Activated naive CD4-positive, alpha-beta T cell treated with anti-CD3 and anti-CD28 coated beads for 36 hours (primary cell): ENCODE measurements at regions not wholly inside any gene's neighbourhood (a gene's known extent, or its start where the extent isn't known, plus 50 kb on each side); places are given as distances from the start of the nearest gene placed in this dataset.

Experiments
- CTCF ChIA-PET: fragments of 350-600 bp; sonication (Branson Sonifier 250); formaldehyde crosslinking; loops from one replicate; lab custom pipeline; 2021; ENCODE audit warnings: antibody characterized with exemption; lab: Charles Lee
- DNase-seq: peaks from one replicate; pipeline ENCODE4 v3.0.0-alpha.2; 2020
- H3K27ac Mint-ChIP-seq: one replicate; pipeline ENCODE4 v1.8.0; 2021; ENCODE audit warnings: mild to moderate bottlenecking, mixed read lengths
- H3K27me3 Mint-ChIP-seq: one replicate; pipeline ENCODE4 v1.8.0; 2021; ENCODE audit warnings: low read depth, mixed read lengths
- H3K36me3 Mint-ChIP-seq: one replicate; pipeline ENCODE4 v1.8.0; 2021; ENCODE audit warnings: low read depth, mixed read lengths
- H3K4me1 Mint-ChIP-seq: one replicate; pipeline ENCODE4 v1.8.0; 2021; ENCODE audit warnings: low read depth, mixed read lengths
- H3K4me3 Mint-ChIP-seq: one replicate; pipeline ENCODE4 v1.8.0; 2021; ENCODE audit warnings: mild to moderate bottlenecking, moderate library complexity, mixed read lengths
- H3K9me3 Mint-ChIP-seq: one replicate; pipeline ENCODE4 v1.8.0; 2021; ENCODE audit warnings: mixed read lengths
- intact Hi-C: fragments of 100-400 bp; cut with micrococcal nuclease; formaldehyde crosslinking; loops from one replicate; pipeline ENCODE4 v1.15.1; 2023

- Mint-ChIP-seq H3K4me3 (no peak overlapping the region), H3K27ac (no peak overlapping the region), H3K36me3 (peaks cover 4% of the 10 kb centered on the region), H3K4me1 (no peaks in the 10 kb centered on the region), H3K9me3 (peaks cover 18% of the 10 kb centered on the region), H3K27me3 (peaks cover 2% of the 10 kb centered on the region)
- no peak for DNase-seq
- intact Hi-C loops, result no loop called here
- CTCF ChIA-PET, result no interaction called here
These were observed 94.7 kb upstream of the C1orf21 start for GRCh38 chr1:184292101-184292500.

GRCh38 chr1:184294101-184294500, 92.7 kb upstream of the C1orf21 start:
- intact Hi-C loops, result no loop called here
- no peak overlapping the region for H3K4me3 Mint-ChIP-seq
- H3K36me3 Mint-ChIP-seq, result peaks cover 4% of the 10 kb centered on the region
- no peak for DNase-seq
- CTCF ChIA-PET, result no interaction called here
- H3K4me1 Mint-ChIP-seq, result no peaks in the 10 kb centered on the region
- no peak overlapping the region for H3K27ac Mint-ChIP-seq
- peaks cover 18% of the 10 kb centered on the region for H3K9me3 Mint-ChIP-seq
- H3K27me3 Mint-ChIP-seq, result peaks cover 12% of the 10 kb centered on the region

- CTCF ChIA-PET, result no interaction called here
- no peak for DNase-seq
- H3K4me3 Mint-ChIP-seq, result no peak overlapping the region
- H3K27ac Mint-ChIP-seq, result no peak overlapping the region
- peaks cover 12% of the 10 kb centered on the region for H3K27me3 Mint-ChIP-seq
- intact Hi-C loops, result no loop called here
- no peaks in the 10 kb centered on the region for H3K4me1 Mint-ChIP-seq
- no peaks in the 10 kb centered on the region for H3K36me3 Mint-ChIP-seq
- H3K9me3 Mint-ChIP-seq, result peaks cover 3% of the 10 kb centered on the region
These were observed 90.2 kb upstream of the C1orf21 start for GRCh38 chr1:184296466-184297243.

GRCh38 chr1:184297244-184297750, 89.5 kb upstream of the C1orf21 start:
- intact Hi-C loops, result no loop called here
- CTCF ChIA-PET, result no interaction called here
- no peaks in the 10 kb centered on the region for H3K9me3 Mint-ChIP-seq
- H3K4me3 Mint-ChIP-seq, result no peak overlapping the region
- no peaks in the 10 kb centered on the region for H3K36me3 Mint-ChIP-seq
- H3K27ac Mint-ChIP-seq, result no peak overlapping the region
- no peak for DNase-seq
- H3K4me1 Mint-ChIP-seq, result no peaks in the 10 kb centered on the region
- peaks cover 12% of the 10 kb centered on the region for H3K27me3 Mint-ChIP-seq

GRCh38 chr1:184298440-184299405, 88.1 kb upstream of the C1orf21 start:
- Mint-ChIP-seq H3K27ac (no peak overlapping the region), H3K27me3 (peaks cover 12% of the 10 kb centered on the region), H3K36me3 (no peaks in the 10 kb centered on the region), H3K4me1 (no peaks in the 10 kb centered on the region), H3K9me3 (peaks cover 3% of the 10 kb centered on the region), H3K4me3 (no peak overlapping the region)
- DNase-seq, result no peak
- CTCF ChIA-PET, result no interaction called here
- intact Hi-C loops, result no loop called here

GRCh38 chr1:184299406-184299790, 87.4 kb upstream of the C1orf21 start:
- H3K4me1 Mint-ChIP-seq, result no peaks in the 10 kb centered on the region
- H3K36me3 Mint-ChIP-seq, result no peaks in the 10 kb centered on the region
- no peak overlapping the region for H3K27ac Mint-ChIP-seq
- H3K9me3 Mint-ChIP-seq, result peaks cover 5% of the 10 kb centered on the region
- CTCF ChIA-PET, result no interaction called here
- DNase-seq, result no peak
- H3K27me3 Mint-ChIP-seq, result peaks cover 12% of the 10 kb centered on the region
- no peak overlapping the region for H3K4me3 Mint-ChIP-seq
- intact Hi-C loops, result no loop called here

- CTCF ChIA-PET, result no interaction called here
- Mint-ChIP-seq H3K27ac (no peak overlapping the region), H3K4me1 (no peaks in the 10 kb centered on the region), H3K4me3 (no peak overlapping the region), H3K36me3 (no peaks in the 10 kb centered on the region), H3K9me3 (peaks cover 5% of the 10 kb centered on the region), H3K27me3 (peaks cover 12% of the 10 kb centered on the region)
- intact Hi-C loops, result no loop called here
- no peak for DNase-seq
These were observed 87.0 kb upstream of the C1orf21 start for GRCh38 chr1:184299796-184300195.

GRCh38 chr1:184300446-184300845, 86.4 kb upstream of the C1orf21 start:
- Mint-ChIP-seq H3K27me3 (peaks cover 12% of the 10 kb centered on the region), H3K36me3 (no peaks in the 10 kb centered on the region), H3K9me3 (peaks cover 5% of the 10 kb centered on the region), H3K4me3 (no peak overlapping the region), H3K4me1 (no peaks in the 10 kb centered on the region), H3K27ac (no peak overlapping the region)
- intact Hi-C loops, result no loop called here
- no peak for DNase-seq
- CTCF ChIA-PET, result no interaction called here

GRCh38 chr1:184301227-184301626, 85.6 kb upstream of the C1orf21 start:
- no peaks in the 10 kb centered on the region for H3K36me3 Mint-ChIP-seq
- intact Hi-C loops, result no loop called here

GRCh38 chr1:184302346-184302745, 84.5 kb upstream of the C1orf21 start:
- H3K4me1 Mint-ChIP-seq, result no peaks in the 10 kb centered on the region
- intact Hi-C loops, result no loop called here
- H3K36me3 Mint-ChIP-seq, result no peaks in the 10 kb centered on the region
- H3K4me3 Mint-ChIP-seq, result no peak overlapping the region
- CTCF ChIA-PET, result interaction anchor here (0.7 kb wide), 1 partner anchor 318 kb away, joined by 3 read pairs; no protein-coding TSS in a partner anchor
- H3K27me3 Mint-ChIP-seq, result peaks cover 8% of the 10 kb centered on the region
- H3K9me3 Mint-ChIP-seq, result peaks cover 5% of the 10 kb centered on the region
- no peak overlapping the region for H3K27ac Mint-ChIP-seq
- DNase-seq, result no peak

More at GRCh38 chr1:184301227-184301626, 85.6 kb upstream of the C1orf21 start:
- Mint-ChIP-seq H3K4me1 (no peaks in the 10 kb centered on the region), H3K27ac (no peak overlapping the region), H3K4me3 (no peak overlapping the region), H3K9me3 (peaks cover 5% of the 10 kb centered on the region), H3K27me3 (peaks cover 12% of the 10 kb centered on the region)
- CTCF ChIA-PET, result no interaction called here
- DNase-seq, result no peak

- CTCF ChIA-PET, result no interaction called here
- H3K27me3 Mint-ChIP-seq, result peaks cover 13% of the 10 kb centered on the region
- no peak overlapping the region for H3K27ac Mint-ChIP-seq
- DNase-seq, result no peak
- H3K9me3 Mint-ChIP-seq, result no peaks in the 10 kb centered on the region
- no peaks in the 10 kb centered on the region for H3K36me3 Mint-ChIP-seq
- no peaks in the 10 kb centered on the region for H3K4me1 Mint-ChIP-seq
- intact Hi-C loops, result no loop called here
- no peak overlapping the region for H3K4me3 Mint-ChIP-seq
These were observed 76.5 kb upstream of the C1orf21 start for GRCh38 chr1:184310157-184310819.

- intact Hi-C loops, result no loop called here
- Mint-ChIP-seq H3K4me3 (no peak overlapping the region), H3K27me3 (peaks cover 19% of the 10 kb centered on the region), H3K4me1 (no peaks in the 10 kb centered on the region), H3K9me3 (no peaks in the 10 kb centered on the region), H3K27ac (no peak overlapping the region), H3K36me3 (no peaks in the 10 kb centered on the region)
- DNase-seq, result no peak
- CTCF ChIA-PET, result no interaction called here
These were observed 75.2 kb upstream of the C1orf21 start for GRCh38 chr1:184311580-184311979.
